B cell (primary cell): ENCODE measurements at regions not wholly inside any gene's neighbourhood (a gene's known extent, or its start where the extent isn't known, plus 50 kb on each side); places are given as distances from the start of the nearest gene placed in this dataset.
"Not testable (repeated sequence)": the region's sequence is repeated elsewhere in the genome, so short reads cannot be mapped to it uniquely, and the experiment has no call there.

Experiments
- ATAC-seq: fragments of 200-7000 bp; cut with Tn5 transposase; one replicate; pipeline ENCODE4 v1.10.0; 2021; ENCODE audit warnings: low read depth, mild to moderate bottlenecking, moderate number of reproducible peaks, moderate library complexity
- CTCF ChIA-PET: fragments of 350-600 bp; sonication (Branson Sonifier 250); formaldehyde crosslinking; loops from one replicate; lab custom pipeline; 2021; ENCODE audit warnings: antibody characterized with exemption, inconsistent platforms; lab: Charles Lee
- POLR2A ChIA-PET: fragments of 350-600 bp; sonication (Branson Sonifier 250); formaldehyde crosslinking; loops from one replicate; lab custom pipeline; 2021; ENCODE audit warnings: antibody characterized with exemption; lab: Charles Lee
- DNase-seq: peaks from one replicate; pipeline ENCODE4 v3.0.0; 2013
- H2AFZ ChIP-seq: 2 replicates; pipeline ENCODE4 v1.6.1; 2012; ENCODE audit warnings: mild to moderate bottlenecking, low read depth, low read length; ENCODE audit not compliant: insufficient read depth, poor library complexity, severe bottlenecking
- H3K27ac ChIP-seq, 2 donors: 1 replicate in 1 of 2; 2 replicates in 1 of 2; pipeline ENCODE4 v1.5.1; 2012 to 2013; ENCODE audit warnings: low read length in 2 of 2, mild to moderate bottlenecking in 2 of 2, moderate library complexity in 1 of 2
- H3K27me3 ChIP-seq, 4 experiments: fragments of 200-600 bp in 1 of 4; sonication (generic) in 1 of 4; replicated peaks in 1 of 4; 1 replicate in 2 of 4; 2 replicates in 2 of 4; pipeline versions ENCODE4 v1.6.1 to v1.7.0; 2013 to 2016; ENCODE audit warnings: low read length in 3 of 4, mild to moderate bottlenecking in 2 of 4, mixed read lengths in 1 of 4, moderate library complexity in 1 of 4; ENCODE audit not compliant: insufficient read depth in 4 of 4, control insufficient read depth in 3 of 4; ENCODE audit errors: control extremely low read depth in 1 of 4
- H3K36me3 ChIP-seq, 2 experiments: replicated peaks in 1 of 2; 1 replicate in 1 of 2; 2 replicates in 1 of 2; pipeline versions ENCODE4 v1.6.1 to v1.7.1; 2013; ENCODE audit warnings: low read length in 1 of 2; ENCODE audit not compliant: insufficient read depth in 2 of 2, control insufficient read depth in 1 of 2; ENCODE audit errors: control extremely low read depth in 1 of 2, extremely low read depth in 1 of 2
- H3K4me1 ChIP-seq, 2 donors: fragments of 200-600 bp in 1 of 2; sonication (generic) in 1 of 2; 1 replicate in 1 of 2; 2 replicates in 1 of 2; pipeline versions ENCODE4 v1.5.1 to v1.6.1; 2013 to 2017; ENCODE audit warnings: low read length in 2 of 2; ENCODE audit not compliant: control insufficient read depth in 2 of 2, insufficient read depth in 2 of 2
- H3K4me2 ChIP-seq: replicated peaks from 2 replicates; pipeline ENCODE3; 2012; ENCODE audit warnings: mild to moderate bottlenecking, low read depth, low read length; ENCODE audit not compliant: poor library complexity, severe bottlenecking
- H3K4me3 ChIP-seq, 5 experiments: fragments of 200-600 bp in 1 of 5; sonication (generic) in 1 of 5; 1 replicate in 3 of 5; 2 replicates in 2 of 5; pipeline versions ENCODE4 v1.5.1 to v1.7.0; 2011 to 2016; ENCODE audit warnings: low read length in 4 of 5, mild to moderate bottlenecking in 4 of 5, low read depth in 2 of 5, control low read depth in 1 of 5, moderate library complexity in 1 of 5; ENCODE audit not compliant: insufficient read depth in 1 of 5; ENCODE audit errors: control extremely low read depth in 1 of 5, extremely low read depth in 1 of 5
- H3K79me2 ChIP-seq: fragments of 200-600 bp; sonication (generic); one replicate; pipeline ENCODE4 v1.6.0; 2016; ENCODE audit warnings: low read length; ENCODE audit not compliant: control insufficient read depth, insufficient read depth
- H3K9ac ChIP-seq: fragments of 200-600 bp; sonication (generic); 2 replicates; pipeline ENCODE4 v1.6.1; 2017; ENCODE audit warnings: mild to moderate bottlenecking, low read length, moderate library complexity
- H3K9me3 ChIP-seq, 3 donors: one replicate each; pipeline versions ENCODE4 v1.6.1 to v1.7.1; 2013; ENCODE audit warnings: low read length in 2 of 3; ENCODE audit not compliant: control insufficient read depth in 2 of 3, insufficient read depth in 1 of 3; ENCODE audit errors: control extremely low read depth in 1 of 3
- H4K20me1 ChIP-seq: 2 replicates; pipeline ENCODE4 v1.6.0; 2012; ENCODE audit warnings: mild to moderate bottlenecking, low read length; ENCODE audit not compliant: insufficient read depth, control insufficient read depth, poor library complexity, severe bottlenecking
- H3K27ac Mint-ChIP-seq: one replicate; pipeline ENCODE4 v1.8.0; 2021; ENCODE audit warnings: mixed read lengths
- H3K27me3 Mint-ChIP-seq: one replicate; pipeline ENCODE4 v1.8.0; 2021; ENCODE audit warnings: mixed read lengths
- H3K4me1 Mint-ChIP-seq: one replicate; pipeline ENCODE4 v1.8.0; 2021; ENCODE audit warnings: mixed read lengths
- H3K4me3 Mint-ChIP-seq: one replicate; pipeline ENCODE4 v1.8.0; 2021; ENCODE audit warnings: mixed read lengths
- H3K9me3 Mint-ChIP-seq: one replicate; pipeline ENCODE4 v1.8.0; 2022; ENCODE audit warnings: mixed read lengths; ENCODE audit not compliant: insufficient read depth
- CTCF ChIP-seq: fragments of 200-600 bp; IDR thresholded peaks from one replicate; pipeline ENCODE4 v1.8.0; 2022; ENCODE audit warnings: antibody characterized with exemption, mild to moderate bottlenecking
- WGBS: methylation state at CpG from one replicate; pipeline ENCODE4 v1.1.5; 2013; ENCODE audit warnings: missing lambda C conversion rate; ENCODE audit not compliant: insufficient coverage; 5-methylcytosine and 5-hydroxymethylcytosine counted together
- intact Hi-C: fragments of 100-400 bp; cut with micrococcal nuclease; formaldehyde crosslinking; loops from one replicate; pipeline ENCODE4 v1.10.0; 2022

DNA sequence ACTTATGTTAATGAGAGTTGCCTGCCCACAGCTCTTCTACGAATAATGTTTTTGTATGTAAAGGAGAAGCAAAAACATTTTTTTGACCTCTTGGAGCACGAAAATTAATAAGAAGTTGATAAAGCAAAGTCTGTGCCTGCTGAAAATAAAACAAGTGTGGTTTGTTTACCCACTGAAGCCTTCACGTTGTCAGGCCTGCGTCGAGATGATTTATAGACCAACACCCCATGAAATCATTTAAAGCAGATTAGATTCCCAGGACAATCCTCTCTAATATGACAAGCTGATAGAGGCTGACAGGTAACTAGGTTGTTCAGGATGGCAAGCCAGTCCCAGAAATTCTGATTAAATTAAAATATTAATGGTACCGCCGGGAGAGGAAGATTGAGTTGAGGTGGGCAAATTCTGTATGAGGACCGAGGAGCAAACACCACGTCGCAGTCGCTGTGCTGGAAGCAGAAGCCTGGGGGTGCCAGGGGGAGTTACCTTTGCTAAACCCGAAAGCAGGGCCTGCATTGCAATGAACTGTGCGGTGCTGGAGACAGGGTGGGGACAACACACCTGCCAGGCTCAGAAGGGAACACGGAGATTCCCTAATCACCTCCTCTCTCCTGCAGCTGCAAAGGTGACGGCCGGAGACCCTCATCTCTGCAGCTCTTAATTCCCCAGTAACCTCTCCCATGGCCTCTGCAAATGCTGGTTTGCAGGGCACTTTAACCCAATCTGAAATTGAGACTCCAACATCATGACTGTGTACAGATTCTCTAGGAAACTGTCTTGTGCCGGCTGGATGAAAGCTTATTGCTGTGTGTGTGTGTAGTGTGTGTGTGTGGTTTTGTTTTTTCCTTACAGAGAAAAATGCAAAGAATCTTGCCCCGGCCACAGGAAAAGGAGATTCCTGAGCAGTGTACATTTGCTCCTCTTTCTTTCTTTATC is 2805.9 kb downstream of the RPIA start:
- H3K9ac ChIP-seq, ATAC-seq, H3K4me3 Mint-ChIP-seq, H3K27me3 Mint-ChIP-seq, H3K36me3 ChIP-seq, H4K20me1 ChIP-seq, DNase-seq, H3K27ac Mint-ChIP-seq, H3K79me2 ChIP-seq, H3K4me1 ChIP-seq, H3K4me1 Mint-ChIP-seq, POLR2A ChIA-PET, H3K4me3 ChIP-seq, H3K9me3 Mint-ChIP-seq, H3K27ac ChIP-seq, intact Hi-C loops, H3K4me2 ChIP-seq, H3K27me3 ChIP-seq, H2AFZ ChIP-seq, CTCF ChIA-PET: not testable (repeated sequence)
- WGBS, result 60% methylated on average over 1 of the region's 18 CpGs
- H3K9me3 ChIP-seq, result peaks cover 0 to 24% (median 0%) of the 10 kb centered on the region in 3 donors

DNA sequence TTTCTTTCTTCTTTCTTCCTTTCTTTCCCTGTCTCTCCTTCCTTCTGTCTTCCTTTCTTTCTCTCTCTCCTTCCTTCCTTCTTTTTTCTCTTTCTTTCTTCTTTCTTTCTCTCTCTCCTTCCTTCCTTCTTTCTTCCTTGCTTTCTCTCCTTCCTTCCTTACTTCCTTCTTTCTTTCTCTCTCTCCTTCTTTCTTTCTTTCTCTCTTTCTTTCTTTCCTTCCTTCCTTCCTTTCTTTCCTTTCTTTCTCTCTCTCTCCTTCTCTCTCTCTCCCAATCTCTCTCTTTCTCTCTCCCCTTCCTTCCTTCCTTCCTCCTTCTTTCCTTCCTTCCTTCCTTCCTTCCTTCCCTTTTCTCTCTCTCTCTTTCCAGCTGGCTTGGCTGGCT is 2806.6 kb downstream of the RPIA start:
- H3K27me3 Mint-ChIP-seq, CTCF ChIA-PET, H3K79me2 ChIP-seq, H3K27me3 ChIP-seq, H3K4me3 Mint-ChIP-seq, H3K4me1 ChIP-seq, H4K20me1 ChIP-seq, H3K9ac ChIP-seq, H3K9me3 Mint-ChIP-seq, H3K4me1 Mint-ChIP-seq, H3K4me2 ChIP-seq, DNase-seq, H3K36me3 ChIP-seq, intact Hi-C loops, H3K4me3 ChIP-seq, H2AFZ ChIP-seq, POLR2A ChIA-PET, H3K27ac ChIP-seq, ATAC-seq, H3K27ac Mint-ChIP-seq: not testable (repeated sequence)
- peaks cover 0 to 27% (median 0%) of the 10 kb centered on the region in 3 donors for H3K9me3 ChIP-seq
- TF ChIP-seq CTCF, result peak; percentile 18

GRCh38 chr2:91498513-91499250 is 2807.2 kb downstream of the RPIA start:
- H3K9ac ChIP-seq, H3K27me3 ChIP-seq, H3K27ac ChIP-seq, H3K79me2 ChIP-seq, ATAC-seq, H4K20me1 ChIP-seq, H3K27ac Mint-ChIP-seq, H3K9me3 Mint-ChIP-seq, H3K4me3 ChIP-seq, CTCF ChIA-PET, POLR2A ChIA-PET, intact Hi-C loops, H3K27me3 Mint-ChIP-seq, H3K4me3 Mint-ChIP-seq, H3K36me3 ChIP-seq, H3K4me1 ChIP-seq, H2AFZ ChIP-seq, H3K4me1 Mint-ChIP-seq, H3K4me2 ChIP-seq: not testable (repeated sequence)
- 86% methylated on average over 2 of the region's 2 CpGs for WGBS
- H3K9me3 ChIP-seq, result peaks cover 0 to 27% (median 0%) of the 10 kb centered on the region in 3 donors
- peak; percentile 4 for DNase-seq
